H1 (cell line): ENCODE measurements at regions not wholly inside any gene's neighbourhood (a gene's known extent, or its start where the extent isn't known, plus 50 kb on each side); places are given as distances from the start of the nearest gene placed in this dataset.
A peak's percentile ranks its signal among the peaks of the same experiment; 100 is the strongest.

Source experiments
- CTCF ChIA-PET: fragments of 300-600 bp; sonication (Branson Sonifier 250); formaldehyde crosslinking; loops from one replicate; lab custom pipeline; 2021; ENCODE audit not compliant: partially characterized antibody; lab: Charles Lee
- POLR2A ChIA-PET: fragments of 300-600 bp; sonication (Branson Sonifier 250); formaldehyde crosslinking; loops from one replicate; lab custom pipeline; 2021; ENCODE audit warnings: inconsistent platforms; ENCODE audit not compliant: partially characterized antibody; lab: Charles Lee
- DNase-seq, 2 experiments: peaks; one replicate each; pipeline versions ENCODE4 v3.0.0 to v3.0.0-alpha.2; 2010 to 2022; ENCODE audit warnings: low spot score in 2 of 2, low read depth in 1 of 2, mixed read lengths in 1 of 2
- FAIRE-seq: peaks from 2 replicates; lab custom pipeline; 2011; peaks lifted over from hg19 to GRCh38; lab: Jason Lieb, UNC
- H2AFZ ChIP-seq: 2 replicates; pipeline ENCODE4 v1.8.1; 2012; ENCODE audit warnings: low read length, inconsistent platforms
- H2AK5ac ChIP-seq: 2 replicates; pipeline ENCODE4 v1.6.1; 2013; ENCODE audit warnings: low read depth, low read length
- H2BK120ac ChIP-seq: replicated peaks from 2 replicates; pipeline ENCODE3; 2013; ENCODE audit warnings: low read depth, low read length, inconsistent platforms
- H2BK12ac ChIP-seq: 2 replicates; pipeline ENCODE4 v1.6.1; 2013; ENCODE audit warnings: low read depth, low read length
- H2BK15ac ChIP-seq: 2 replicates; pipeline ENCODE4 v1.6.1; 2013; ENCODE audit warnings: low read length
- H2BK20ac ChIP-seq: 2 replicates; pipeline ENCODE4 v1.6.1; 2013; ENCODE audit warnings: low read length
- H2BK5ac ChIP-seq: 2 replicates; pipeline ENCODE4 v1.6.1; 2013; ENCODE audit warnings: low read depth, low read length
- H3K14ac ChIP-seq: 2 replicates; pipeline ENCODE4 v1.6.1; 2013; ENCODE audit warnings: inconsistent platforms; ENCODE audit not compliant: insufficient read length
- H3K18ac ChIP-seq: 2 replicates; pipeline ENCODE4 v1.6.1; 2013; ENCODE audit warnings: low read length; ENCODE audit errors: extremely low read depth
- H3K23ac ChIP-seq: 2 replicates; pipeline ENCODE4 v1.6.1; 2013; ENCODE audit warnings: inconsistent platforms; ENCODE audit not compliant: insufficient read length
- H3K23me2 ChIP-seq: 2 replicates; pipeline ENCODE4 v1.6.1; 2013; ENCODE audit warnings: low read depth, low read length
- H3K27ac ChIP-seq: 2 replicates; pipeline ENCODE4 v1.6.1; 2011; ENCODE audit warnings: low read depth, low read length, inconsistent platforms
- H3K27me3 ChIP-seq, 4 experiments: replicated peaks in 1 of 4; 1 replicate in 1 of 4; 2 replicates in 3 of 4; pipeline versions ENCODE4 v1.6.1 to v1.8.1; 2011 to 2013; ENCODE audit warnings: low read length in 3 of 4, mild to moderate bottlenecking in 3 of 4, inconsistent platforms in 2 of 4, mixed read lengths in 2 of 4, moderate library complexity in 1 of 4; ENCODE audit not compliant: control insufficient read depth in 3 of 4, insufficient read depth in 3 of 4; ENCODE audit errors: extremely low read depth in 1 of 4
- H3K36me3 ChIP-seq, 4 experiments: 2 replicates each; pipeline versions ENCODE4 v1.6.1 to v1.8.1; 2011 to 2013; ENCODE audit warnings: mild to moderate bottlenecking in 4 of 4, low read length in 3 of 4, moderate library complexity in 2 of 4, control low read depth in 1 of 4, inconsistent platforms in 1 of 4; ENCODE audit not compliant: insufficient read depth in 4 of 4, control insufficient read depth in 2 of 4
- H3K4ac ChIP-seq: replicated peaks from 2 replicates; pipeline ENCODE3; 2013; ENCODE audit warnings: low read length, low read depth, mixed read lengths, inconsistent platforms; ENCODE audit not compliant: insufficient read length
- H3K4me1 ChIP-seq, 4 experiments: replicated peaks in 1 of 4; 1 replicate in 1 of 4; 2 replicates in 3 of 4; pipeline versions ENCODE4 v1.6.1 to v1.8.1; 2011 to 2013; ENCODE audit warnings: low read length in 3 of 4, inconsistent platforms in 2 of 4, mixed read lengths in 1 of 4; ENCODE audit not compliant: insufficient read depth in 4 of 4, control insufficient read depth in 3 of 4
- H3K4me2 ChIP-seq, 2 experiments: 2 replicates each; pipeline versions ENCODE4 v1.6.1 to v1.8.1; 2011 to 2013; ENCODE audit warnings: low read depth in 2 of 2, low read length in 2 of 2, control low read depth in 1 of 2, inconsistent platforms in 1 of 2, mild to moderate bottlenecking in 1 of 2; ENCODE audit not compliant: insufficient read depth in 1 of 2
- H3K4me3 ChIP-seq, 4 experiments: fragments of 200-600, 300-600 bp in 1 of 4; sonication (generic), shearing (Covaris generic), sonication (Bioruptor Twin) in 1 of 4; 2 replicates each; pipeline versions ENCODE4 v1.5.1 to v1.8.1; 2011 to 2016; ENCODE audit warnings: low read length in 4 of 4, low read depth in 3 of 4, control low read depth in 2 of 4, inconsistent platforms in 2 of 4, mild to moderate bottlenecking in 2 of 4, mixed read lengths in 1 of 4, moderate library complexity in 1 of 4; ENCODE audit not compliant: insufficient read depth in 2 of 4; ENCODE audit errors: extremely low read depth in 1 of 4
- H3K56ac ChIP-seq: replicated peaks from 2 replicates; pipeline ENCODE3; 2013; ENCODE audit warnings: low read depth, mild to moderate bottlenecking, mixed read lengths, low read length, inconsistent platforms; ENCODE audit not compliant: insufficient read length
- H3K79me1 ChIP-seq: 2 replicates; pipeline ENCODE4 v1.6.1; 2013; ENCODE audit warnings: low read depth, low read length, control low read depth
- H3K79me2 ChIP-seq, 2 experiments: 2 replicates each; pipeline versions ENCODE4 v1.6.1 to v1.8.1; 2012 to 2013; ENCODE audit warnings: low read length in 2 of 2, mild to moderate bottlenecking in 2 of 2, inconsistent platforms in 1 of 2; ENCODE audit not compliant: insufficient read depth in 2 of 2, control insufficient read depth in 1 of 2
- H3K9ac ChIP-seq, 4 experiments: replicated peaks in 1 of 4; 1 replicate in 1 of 4; 2 replicates in 3 of 4; pipeline versions ENCODE4 v1.6.1 to v1.8.1; 2011 to 2013; ENCODE audit warnings: low read depth in 3 of 4, low read length in 3 of 4, control low read depth in 2 of 4, mild to moderate bottlenecking in 2 of 4, moderate library complexity in 2 of 4, inconsistent platforms in 1 of 4; ENCODE audit errors: extremely low read depth in 1 of 4
- H3K9me3 ChIP-seq, 2 experiments: 2 replicates each; pipeline versions ENCODE4 v1.6.1 to v1.8.1; 2012 to 2013; ENCODE audit warnings: mild to moderate bottlenecking in 2 of 2, moderate library complexity in 2 of 2, control low read depth in 1 of 2, inconsistent platforms in 1 of 2, low read depth in 1 of 2, low read length in 1 of 2, mixed read lengths in 1 of 2; ENCODE audit not compliant: insufficient read depth in 2 of 2
- H4K20me1 ChIP-seq, 2 experiments: replicated peaks in 1 of 2; 2 replicates each; pipeline versions ENCODE3 to v1.8.1; 2011 to 2013; ENCODE audit warnings: inconsistent platforms in 2 of 2, low read length in 2 of 2, mild to moderate bottlenecking in 1 of 2; ENCODE audit not compliant: insufficient read depth in 2 of 2, control insufficient read depth in 1 of 2
- H4K5ac ChIP-seq: 2 replicates; pipeline ENCODE4 v1.6.1; 2013; ENCODE audit warnings: low read length, low read depth, mixed read lengths, inconsistent platforms; ENCODE audit not compliant: insufficient read length
- H4K8ac ChIP-seq: 2 replicates; pipeline ENCODE4 v1.8.0; 2013; ENCODE audit warnings: mild to moderate bottlenecking, moderate library complexity, low read length, inconsistent platforms; ENCODE audit not compliant: insufficient read depth; ENCODE audit errors: extremely low read depth
- H4K91ac ChIP-seq: replicated peaks from 2 replicates; pipeline ENCODE3; 2013; ENCODE audit warnings: low read length, mixed read lengths, inconsistent platforms; ENCODE audit not compliant: insufficient read length
- EZH2 ChIP-seq: fragments of 200-600 bp; sonication (generic); IDR thresholded peaks from 2 replicates; pipeline ENCODE4 v1.7.1; 2012; ENCODE audit warnings: low read depth, mild to moderate bottlenecking, moderate library complexity, low read length, inconsistent platforms; ENCODE audit not compliant: severe bottlenecking
- WGBS, 2 experiments: shearing (Covaris generic) in 1 of 2; methylation state at CpG; one replicate each; pipeline versions ENCODE4 v1.1.6 to v1.1.7; 2013 to 2015; ENCODE audit warnings: low lambda C conversion rate in 2 of 2, mixed read lengths in 2 of 2, inconsistent platforms in 1 of 2, low coverage in 1 of 2, missing lambda C conversion rate in 1 of 2; ENCODE audit not compliant: insufficient replicate concordance in 2 of 2, insufficient coverage in 1 of 2, insufficient read length in 1 of 2; ENCODE audit errors: extremely low coverage in 1 of 2, missing lambda C conversion rate in 1 of 2; 5-methylcytosine and 5-hydroxymethylcytosine counted together

GRCh38 chr1:121586369-121587229 lies 401.8 kb downstream of the SRGAP2C start:
- Histone ChIP-seq H3K79me1 (no peaks in the 10 kb centered on the region), H2BK15ac (no peak overlapping the region), H3K56ac (no peak overlapping the region), H2BK5ac (peak overlapping the region; percentile 89), H3K18ac (0 out of 2 replicates have a peak overlapping the region, but pooled peaks have one; percentile 32), H3K9me3 (no peaks in the 10 kb centered on the region), H2BK20ac (no peak overlapping the region; the same call in 1 of the 2 replicates), H2AK5ac (no peak overlapping the region), H4K91ac (no peak overlapping the region), H3K14ac (peak overlapping the region; percentile 91), H2BK12ac (peak overlapping the region; percentile 97), H3K4me1 (peaks cover 0 to 9% (median 6%) of the 10 kb centered on the region in 4 experiments; a peak in 4 of 7 replicates), H4K20me1 (no peaks in the 10 kb centered on the region), H3K9ac (no peak overlapping the region), H3K79me2 (no peaks in the 10 kb centered on the region), H3K4me3 (no peak overlapping the region), H2AFZ (peak overlapping the region; percentile 85), H3K23ac (no peak overlapping the region), H3K36me3 (no peaks in the 10 kb centered on the region), H2BK120ac (peak overlapping the region; percentile 22), H4K5ac (no peak overlapping the region), H3K27me3 (no peaks in the 10 kb centered on the region), H3K23me2 (no peaks in the 10 kb centered on the region), H3K4me2 (peak overlapping the region in 1 of 2 experiments; percentile 32; a peak in 2 of 4 replicates), H3K4ac (no peak overlapping the region), H4K8ac (peak overlapping the region; percentile 84; the same call in 1 of the 2 replicates), H3K27ac (0 out of 2 replicates have a peak overlapping the region, but pooled peaks have one; percentile 7)
- 84% methylated on average over 15 of the region's 15 CpGs; no CpG with 5 or more reads in 1 of the 2 experiments for WGBS, 2 experiments
- ChIA-PET POLR2A (no interaction called here), CTCF (interaction anchor here (0.6 to 0.7 kb wide), 2 partner anchors 86 to 170 kb away, joined by 3 to 4 read pairs; no protein-coding TSS in a partner anchor)
- peak in 1 of 2 experiments; percentile 61 for DNase-seq
- FAIRE-seq, result peak; percentile 13
- no peak for TF ChIP-seq EZH2
